ENCODE measurements at regions not wholly inside any gene's neighbourhood (a gene's known extent, or its start where the extent isn't known, plus 50 kb on each side); places are given as distances from the start of the nearest gene placed in this dataset.

DNA sequence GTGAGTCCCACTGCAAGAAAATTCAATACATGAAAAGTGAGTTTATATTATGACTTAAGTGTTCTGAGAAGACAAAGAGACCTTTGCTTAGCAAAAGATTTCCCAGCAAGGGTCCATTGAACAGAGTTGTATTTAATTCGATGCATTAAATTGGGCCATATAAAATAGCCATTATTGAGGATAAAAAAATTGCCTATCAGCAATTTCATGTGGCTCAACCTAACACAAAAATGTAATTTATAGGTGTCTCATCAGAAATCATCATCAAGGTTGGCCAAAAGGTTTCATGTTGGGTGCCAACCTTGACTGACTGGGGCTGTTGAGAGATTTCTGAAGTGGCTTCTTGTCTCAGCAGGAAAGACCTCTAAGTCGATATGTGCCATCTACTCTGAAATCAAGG lies 84.8 kb upstream of the TOX3 start:
- peaks cover 19% of the 10 kb centered on the region for H3K9me3 ChIP-seq (ENCODE audit: control insufficient read depth, low read length)
- peaks cover 17% of the 10 kb centered on the region for H3K9me3 Mint-ChIP-seq
- H3K4me3 ChIP-seq (ENCODE audit: low read length): no peak overlapping the region
- H3K4me3 Mint-ChIP-seq: no peak overlapping the region
- no peaks in the 10 kb centered on the region for H3K4me1 ChIP-seq (ENCODE audit: control insufficient read depth, insufficient read depth, low read length)
- no peak overlapping the region for H3K27ac Mint-ChIP-seq
- H3K4me1 Mint-ChIP-seq: peaks cover 4% of the 10 kb centered on the region
- H3K27ac ChIP-seq (ENCODE audit: low read depth, low read length): no peak overlapping the region
- H3K27me3 ChIP-seq (ENCODE audit: control insufficient read depth, insufficient read depth, low read length, poor library complexity, severe bottlenecking): no peaks in the 10 kb centered on the region
- peaks cover 6% of the 10 kb centered on the region for H3K27me3 Mint-ChIP-seq (ENCODE audit: insufficient read depth)
- WGBS, 2 experiments (ENCODE audit: insufficient coverage in 1 of 2, insufficient read length in 1 of 2): 94 to 100% methylated on average over 1 to 2 of the region's 2 CpGs
- DNase-seq: no peak
- no peaks in the 10 kb centered on the region for H3K36me3 Mint-ChIP-seq (ENCODE audit: low read depth)
- TF ChIP-seq, protein P1, sequence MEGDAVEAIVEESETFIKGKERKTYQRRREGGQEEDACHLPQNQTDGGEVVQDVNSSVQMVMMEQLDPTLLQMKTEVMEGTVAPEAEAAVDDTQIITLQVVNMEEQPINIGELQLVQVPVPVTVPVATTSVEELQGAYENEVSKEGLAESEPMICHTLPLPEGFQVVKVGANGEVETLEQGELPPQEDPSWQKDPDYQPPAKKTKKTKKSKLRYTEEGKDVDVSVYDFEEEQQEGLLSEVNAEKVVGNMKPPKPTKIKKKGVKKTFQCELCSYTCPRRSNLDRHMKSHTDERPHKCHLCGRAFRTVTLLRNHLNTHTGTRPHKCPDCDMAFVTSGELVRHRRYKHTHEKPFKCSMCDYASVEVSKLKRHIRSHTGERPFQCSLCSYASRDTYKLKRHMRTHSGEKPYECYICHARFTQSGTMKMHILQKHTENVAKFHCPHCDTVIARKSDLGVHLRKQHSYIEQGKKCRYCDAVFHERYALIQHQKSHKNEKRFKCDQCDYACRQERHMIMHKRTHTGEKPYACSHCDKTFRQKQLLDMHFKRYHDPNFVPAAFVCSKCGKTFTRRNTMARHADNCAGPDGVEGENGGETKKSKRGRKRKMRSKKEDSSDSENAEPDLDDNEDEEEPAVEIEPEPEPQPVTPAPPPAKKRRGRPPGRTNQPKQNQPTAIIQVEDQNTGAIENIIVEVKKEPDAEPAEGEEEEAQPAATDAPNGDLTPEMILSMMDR (conservative IDR thresholded peaks at IDR 0.05): no peak
- H3K36me3 ChIP-seq (ENCODE audit: control insufficient read depth, insufficient read depth, low read length): no peaks in the 10 kb centered on the region
- no peak overlapping the region for H3K9ac ChIP-seq (ENCODE audit: extremely low read depth, low read length, poor library complexity, severe bottlenecking)

- Mint-ChIP-seq H3K36me3 (ENCODE audit: low read depth) (no peaks in the 10 kb centered on the region), H3K27ac (no peak overlapping the region), H3K27me3 (ENCODE audit: insufficient read depth) (peaks cover 6% of the 10 kb centered on the region), H3K4me3 (no peak overlapping the region), H3K4me1 (peaks cover 4% of the 10 kb centered on the region), H3K9me3 (peaks cover 8% of the 10 kb centered on the region)
- WGBS, 2 experiments (ENCODE audit: insufficient coverage in 1 of 2, insufficient read length in 1 of 2): 100% methylated on average over 2 of the region's 2 CpGs
- DNase-seq: no peak
- peaks cover 9% of the 10 kb centered on the region for H3K9me3 ChIP-seq (ENCODE audit: control insufficient read depth, low read length)
- H3K4me3 ChIP-seq (ENCODE audit: low read length): no peak overlapping the region
- no peaks in the 10 kb centered on the region for H3K4me1 ChIP-seq (ENCODE audit: control insufficient read depth, insufficient read depth, low read length)
- no peaks in the 10 kb centered on the region for H3K27me3 ChIP-seq (ENCODE audit: control insufficient read depth, insufficient read depth, low read length, poor library complexity, severe bottlenecking)
- no peak overlapping the region for H3K27ac ChIP-seq (ENCODE audit: low read depth, low read length)
- H3K9ac ChIP-seq (ENCODE audit: extremely low read depth, low read length, poor library complexity, severe bottlenecking): no peak overlapping the region
- no peaks in the 10 kb centered on the region for H3K36me3 ChIP-seq (ENCODE audit: control insufficient read depth, insufficient read depth, low read length)
- TF ChIP-seq, protein P1 (conservative IDR thresholded peaks at IDR 0.05): no peak
Measured at GRCh38 chr16:52630711-52631110, 83.8 kb upstream of the TOX3 start.

- Mint-ChIP-seq H3K36me3 (ENCODE audit: low read depth) (no peaks in the 10 kb centered on the region), H3K27ac (no peak overlapping the region), H3K27me3 (ENCODE audit: insufficient read depth) (peaks cover 11% of the 10 kb centered on the region), H3K4me1 (peaks cover 4% of the 10 kb centered on the region), H3K9me3 (no peaks in the 10 kb centered on the region), H3K4me3 (no peak overlapping the region)
- DNase-seq: no peak
- TF ChIP-seq, protein P1 (conservative IDR thresholded peaks at IDR 0.05): no peak
- Histone ChIP-seq H3K27ac (ENCODE audit: low read depth, low read length) (no peak overlapping the region), H3K36me3 (ENCODE audit: control insufficient read depth, insufficient read depth, low read length) (no peaks in the 10 kb centered on the region), H3K4me1 (ENCODE audit: control insufficient read depth, insufficient read depth, low read length) (no peaks in the 10 kb centered on the region), H3K4me3 (ENCODE audit: low read length) (no peak overlapping the region), H3K9ac (ENCODE audit: extremely low read depth, low read length, poor library complexity, severe bottlenecking) (no peak overlapping the region), H3K9me3 (ENCODE audit: control insufficient read depth, low read length) (no peaks in the 10 kb centered on the region), H3K27me3 (ENCODE audit: control insufficient read depth, insufficient read depth, low read length, poor library complexity, severe bottlenecking) (peaks cover 4% of the 10 kb centered on the region)
- WGBS, 2 experiments (ENCODE audit: insufficient coverage in 1 of 2, insufficient read length in 1 of 2): 91 to 93% methylated on average over 3 to 4 of the region's 4 CpGs
Measured at GRCh38 chr16:52629296-52629695, 82.4 kb upstream of the TOX3 start.

Measured in endodermal cell (in vitro differentiated cells).